Inferior parietal cortex (tissue), 1 donor: ENCODE measurements at regions not wholly inside any gene's neighbourhood (a gene's known extent, or its start where the extent isn't known, plus 50 kb on each side); places are given as distances from the start of the nearest gene placed in this dataset.
"Not testable (repeated sequence)": the region's sequence is repeated elsewhere in the genome, so short reads cannot be mapped to it uniquely, and the experiment has no call there.

Source experiments
- DNase-seq: peaks from one replicate; pipeline ENCODE4 v3.0.0-alpha.2; 2016; ENCODE audit errors: extremely low spot score

DNA sequence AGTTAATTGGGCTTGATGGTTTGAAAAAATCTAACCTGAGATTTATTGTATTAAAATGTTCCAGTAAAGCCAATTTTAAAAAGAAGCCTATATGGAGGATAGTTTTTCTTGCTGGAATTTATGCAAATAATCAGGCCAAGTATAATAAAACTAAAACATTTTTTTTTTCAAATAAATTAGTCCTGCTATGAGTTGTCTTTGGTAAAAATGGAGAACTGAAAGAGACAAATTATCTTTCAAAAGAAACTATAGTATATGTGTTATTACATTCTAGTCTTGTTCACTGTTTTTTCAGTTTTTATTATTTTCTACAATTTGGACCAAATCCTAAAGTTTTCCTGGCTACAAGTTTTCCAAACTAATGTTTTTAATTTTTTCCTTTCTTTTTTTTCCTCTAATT lies 468.9 kb downstream of the UQCRFS1 start:
- no peak for DNase-seq

DNA sequence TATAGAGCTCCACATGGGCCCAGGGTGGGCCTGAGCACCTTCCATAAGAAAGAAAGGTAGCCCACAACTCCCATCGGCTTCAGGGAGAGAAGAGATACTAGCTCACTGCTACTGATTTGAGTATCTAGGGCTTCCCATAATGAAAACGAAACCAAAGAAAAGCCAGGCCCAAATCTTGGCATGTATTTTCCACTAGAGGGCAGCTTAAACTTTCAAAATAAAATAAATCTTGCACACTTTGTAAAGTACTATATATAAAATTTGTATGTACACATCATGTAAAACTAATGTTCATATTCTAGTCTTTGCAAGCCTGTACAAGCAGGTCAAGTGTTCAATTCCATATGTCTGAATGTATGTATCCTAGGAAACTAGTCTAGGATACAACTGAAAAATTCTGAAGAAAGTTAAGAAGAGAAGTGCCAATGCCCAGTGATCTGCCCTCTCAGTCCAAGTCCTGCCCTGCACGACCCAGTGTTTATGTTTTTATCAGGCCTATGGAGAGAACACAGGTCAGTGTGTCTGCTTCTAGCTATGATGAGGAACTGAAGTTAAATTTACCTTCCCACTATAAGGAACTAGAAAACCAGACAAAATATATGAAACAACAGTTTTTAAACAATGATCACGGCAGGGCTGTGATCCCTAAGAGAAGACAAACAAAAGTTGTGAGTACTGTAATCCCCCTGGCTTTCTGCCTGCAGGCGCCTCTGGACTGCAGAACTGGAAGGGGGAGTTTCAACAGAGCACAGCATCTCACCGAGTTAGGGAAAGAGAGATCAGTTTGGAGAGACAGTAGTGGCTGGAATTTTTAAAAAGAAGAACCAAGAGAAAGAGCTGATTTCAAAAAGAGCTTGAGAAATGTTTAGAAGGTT lies 475.7 kb downstream of the UQCRFS1 start:
- peak; percentile 78 for DNase-seq

DNA sequence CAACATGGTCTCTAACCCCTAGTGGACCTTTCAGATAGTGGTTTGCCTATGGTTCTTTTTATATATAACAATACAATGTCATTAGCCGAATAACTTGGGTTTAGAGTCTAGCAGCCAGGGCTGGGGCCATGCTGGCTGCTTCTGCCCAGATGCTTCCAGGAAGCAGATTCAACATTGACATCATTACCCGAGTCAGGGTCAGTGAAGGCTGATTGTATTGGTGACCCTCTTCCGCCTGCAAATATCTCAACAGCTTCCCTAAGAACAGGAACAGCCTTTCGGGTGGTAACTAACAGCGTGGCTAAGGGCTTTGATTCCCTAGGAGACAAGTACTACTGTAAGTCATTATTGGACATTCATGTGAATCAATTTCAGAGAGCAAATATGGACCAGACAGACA lies 476.4 kb downstream of the UQCRFS1 start:
- DNase-seq: no peak

DNA sequence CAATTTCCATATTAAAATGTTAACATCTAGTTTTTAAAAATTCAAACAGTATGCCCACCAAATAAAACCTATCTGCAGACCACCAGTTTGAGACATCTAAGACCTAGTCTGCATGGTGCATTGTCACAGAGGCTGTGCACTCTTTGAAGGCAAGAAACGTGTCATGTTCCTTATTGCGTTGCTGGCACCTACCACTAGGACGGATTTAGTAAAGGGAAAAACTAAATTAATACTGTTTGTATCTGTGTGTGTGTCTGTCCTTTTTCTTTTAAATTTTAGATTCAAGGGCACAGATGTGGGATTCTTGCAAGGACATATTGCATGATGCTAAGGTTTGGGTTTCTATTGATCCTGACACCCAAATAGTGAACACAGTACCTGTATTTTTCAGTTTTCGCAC lies 481.4 kb downstream of the UQCRFS1 start:
- no peak for DNase-seq

DNA sequence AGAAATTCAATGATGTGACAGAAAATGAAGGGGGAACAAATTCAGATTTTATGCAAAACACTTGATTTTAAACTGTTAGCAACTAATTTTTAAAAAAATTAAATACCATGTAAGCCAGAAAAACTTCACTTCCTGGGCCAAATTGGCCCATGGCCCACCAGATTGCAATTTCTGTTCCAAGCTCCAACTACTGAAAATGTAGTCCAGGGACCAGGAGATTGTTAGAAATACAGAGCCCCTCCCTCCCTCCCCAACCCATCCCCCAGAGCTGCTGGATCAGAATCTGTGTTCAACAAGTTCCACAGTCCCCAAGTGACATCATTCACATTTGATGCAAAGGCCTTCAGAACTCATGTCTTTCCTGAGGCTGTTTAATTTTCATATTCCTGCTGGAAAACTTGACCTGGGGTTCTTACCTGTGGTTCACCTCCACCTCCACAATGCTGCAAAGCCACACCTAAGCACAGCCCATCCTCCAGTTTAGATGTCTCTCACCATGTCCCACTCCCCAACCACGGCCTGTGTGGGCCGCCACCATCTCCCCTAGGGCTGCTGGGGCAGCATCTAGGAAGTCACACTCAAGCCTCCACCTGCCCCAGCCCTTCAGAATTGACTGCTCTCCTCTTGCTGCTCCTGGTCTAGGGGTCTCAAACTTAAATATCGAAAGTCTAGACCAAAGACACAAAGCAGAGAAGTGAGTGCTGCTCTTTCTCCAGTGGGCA lies 482.0 kb downstream of the UQCRFS1 start:
- no peak for DNase-seq

DNA sequence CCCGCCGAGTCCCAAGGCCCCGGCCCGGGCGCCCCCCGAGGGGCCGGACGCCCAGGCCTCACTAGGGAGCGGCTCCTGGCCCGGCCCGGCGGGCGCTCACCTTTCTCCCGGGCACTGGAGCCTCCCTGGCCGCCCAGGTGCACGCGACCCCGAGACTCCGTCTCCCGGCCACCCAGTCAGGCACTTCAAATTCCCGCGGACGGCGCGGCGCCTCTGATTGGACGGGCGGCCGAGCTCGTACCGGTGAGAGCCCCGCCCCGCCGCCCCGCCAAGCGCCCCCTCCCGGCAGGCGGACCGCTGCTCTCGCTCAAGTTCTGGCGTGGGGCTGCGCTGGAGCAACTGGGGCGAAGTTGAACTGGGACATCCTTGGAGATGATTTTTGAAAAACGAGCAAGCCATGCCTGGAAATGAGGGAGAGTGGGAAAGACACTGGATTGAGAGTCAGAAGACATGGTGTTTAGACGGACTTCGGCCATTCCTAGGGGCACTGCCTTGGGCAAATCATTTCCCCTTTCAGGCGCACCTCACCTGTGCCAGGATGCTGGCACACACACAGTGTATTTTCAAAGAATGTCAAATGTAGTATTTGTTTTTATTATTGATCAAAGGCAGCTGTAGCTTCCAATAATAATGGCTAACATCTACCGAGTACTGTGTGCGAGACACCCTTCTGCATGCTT lies 485.3 kb downstream of the UQCRFS1 start:
- no peak for DNase-seq

DNA sequence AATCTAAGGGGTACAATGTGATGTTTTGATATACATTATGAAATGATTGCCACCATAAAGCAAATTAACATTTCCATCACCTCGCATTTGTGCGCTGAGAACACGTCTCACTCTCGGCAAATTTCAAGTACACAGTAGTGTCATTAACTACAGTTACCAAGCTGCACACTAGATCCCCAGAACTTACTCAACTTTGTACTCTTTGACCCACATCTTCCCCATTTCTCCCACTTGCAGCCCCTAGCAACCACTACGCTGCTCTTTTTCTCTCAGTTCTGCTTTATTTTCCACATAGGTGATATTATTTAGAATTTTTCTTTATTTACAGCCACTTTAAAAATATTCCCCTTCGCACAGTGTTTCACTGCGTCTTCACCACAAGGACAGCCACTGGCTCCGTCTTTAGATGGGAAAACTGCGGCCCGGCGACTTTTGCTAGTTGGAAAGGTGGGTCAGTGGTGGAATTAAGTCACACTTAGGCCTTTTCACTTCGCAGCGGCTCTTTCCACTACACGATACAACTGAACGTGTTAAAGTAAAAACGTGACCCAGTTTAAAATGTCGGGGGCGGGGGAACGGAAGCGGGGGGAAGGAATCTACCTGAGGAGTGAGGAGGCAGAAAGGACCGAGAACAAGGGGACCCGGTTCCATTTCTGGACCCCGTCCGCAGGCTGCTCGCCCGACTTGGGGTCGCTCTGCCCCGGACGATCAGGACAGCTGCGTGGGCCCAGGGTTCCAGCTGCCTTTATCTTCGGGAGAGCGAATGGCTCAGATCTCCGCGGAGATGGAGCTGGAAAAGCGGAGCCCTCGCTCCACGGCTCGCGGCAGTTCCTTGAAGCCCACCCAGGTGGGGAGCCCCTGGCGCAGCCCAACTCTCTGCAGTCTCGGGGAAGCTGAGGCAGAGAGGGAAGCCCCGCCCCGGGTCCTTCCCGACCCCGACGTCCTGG lies 486.1 kb downstream of the UQCRFS1 start:
- DNase-seq: no peak

DNA sequence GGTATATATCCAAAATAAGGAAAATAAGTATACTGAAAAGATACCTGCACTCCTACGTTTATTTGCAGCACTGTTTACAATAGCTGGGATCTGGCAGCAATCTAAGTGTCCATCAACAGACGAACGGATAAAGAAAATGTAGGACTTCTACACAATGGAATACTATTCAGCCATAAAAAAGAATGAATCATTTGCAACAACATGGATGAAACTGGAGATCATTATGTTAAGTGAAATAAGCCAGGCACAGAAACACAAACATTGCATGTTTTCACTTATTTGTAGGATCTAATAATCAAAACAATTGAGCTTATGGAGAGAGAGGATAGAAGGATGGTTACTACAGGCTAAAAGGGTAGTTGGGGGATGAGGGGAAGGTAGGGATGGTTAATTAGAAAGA lies 494.0 kb downstream of the UQCRFS1 start:
- no peak for DNase-seq

DNA sequence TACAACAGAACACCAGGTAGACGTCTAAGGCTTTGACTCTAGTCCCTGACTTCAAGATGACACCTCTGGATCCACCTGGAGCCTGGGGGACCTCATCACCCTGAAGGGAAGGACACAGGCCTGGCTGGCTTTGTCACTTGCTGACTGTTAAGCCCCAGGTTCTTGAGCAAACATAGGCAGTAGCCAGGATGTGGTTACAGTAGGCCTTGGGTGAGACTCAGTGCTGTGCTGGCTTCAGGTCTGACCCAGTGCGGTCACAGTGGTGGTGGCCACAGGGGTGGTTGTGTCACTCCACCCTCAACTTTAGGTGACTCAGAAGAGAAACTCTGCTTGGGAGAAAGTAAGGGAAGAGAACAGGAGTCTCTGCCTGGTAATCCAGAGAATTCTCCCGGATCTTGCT lies 497.8 kb downstream of the UQCRFS1 start:
- no peak for DNase-seq

DNA sequence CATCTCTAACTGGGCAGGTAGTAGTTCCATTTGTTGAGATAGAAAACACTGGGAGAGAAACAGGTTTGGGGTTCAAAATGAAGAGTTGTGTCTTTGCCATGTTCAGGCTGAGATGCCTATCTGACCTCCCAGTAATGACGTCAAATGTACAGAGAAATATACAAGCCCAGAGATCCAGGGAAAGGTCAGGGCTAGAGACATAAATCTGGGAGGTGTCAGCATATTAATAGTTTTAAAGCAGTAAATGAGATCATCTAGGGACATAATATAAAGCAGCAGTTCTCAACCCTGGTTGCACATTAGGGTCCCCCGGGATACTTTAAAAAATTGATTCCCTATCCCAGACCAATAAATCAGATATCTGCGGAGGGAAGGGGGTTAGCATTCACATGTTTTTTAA lies 501.5 kb downstream of the UQCRFS1 start:
- no peak for DNase-seq

DNA sequence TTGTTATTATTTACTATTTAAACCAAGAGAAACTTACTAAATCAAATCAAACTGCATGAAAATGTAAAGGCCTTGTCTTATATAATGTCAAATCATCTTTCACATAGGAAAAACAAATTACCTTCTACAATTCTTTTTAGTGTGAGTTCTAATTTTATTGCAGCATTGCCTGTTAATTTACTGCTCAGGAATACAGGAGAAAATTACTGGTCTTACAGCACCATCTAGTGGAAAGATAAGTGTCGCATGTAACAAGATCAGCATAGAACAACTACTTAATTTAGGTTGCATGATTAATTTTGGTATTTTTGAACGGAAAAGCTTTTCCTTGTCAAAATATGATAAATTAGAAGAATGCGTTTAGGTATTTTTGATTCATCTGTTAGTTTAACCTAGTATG lies 502.7 kb downstream of the UQCRFS1 start:
- peak; percentile 88 for DNase-seq

DNA sequence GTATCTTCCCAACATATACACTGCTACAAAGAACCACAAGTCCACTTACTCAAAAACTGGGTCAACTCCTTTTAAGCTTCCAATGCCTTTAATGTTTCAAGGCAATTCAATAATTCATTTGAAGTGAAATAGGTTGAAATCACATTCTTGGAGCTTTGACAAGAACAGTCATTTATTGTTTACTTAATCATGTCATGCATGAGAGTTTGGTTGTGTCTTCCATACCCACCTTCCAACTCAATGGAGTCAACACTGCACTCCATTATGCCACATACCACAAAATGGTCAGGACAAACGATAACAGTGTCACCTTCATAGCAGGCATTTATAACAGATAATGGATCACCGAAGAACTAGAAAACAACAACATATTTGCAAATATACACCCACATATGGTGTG lies 506.3 kb downstream of the UQCRFS1 start:
- DNase-seq: no peak

DNA sequence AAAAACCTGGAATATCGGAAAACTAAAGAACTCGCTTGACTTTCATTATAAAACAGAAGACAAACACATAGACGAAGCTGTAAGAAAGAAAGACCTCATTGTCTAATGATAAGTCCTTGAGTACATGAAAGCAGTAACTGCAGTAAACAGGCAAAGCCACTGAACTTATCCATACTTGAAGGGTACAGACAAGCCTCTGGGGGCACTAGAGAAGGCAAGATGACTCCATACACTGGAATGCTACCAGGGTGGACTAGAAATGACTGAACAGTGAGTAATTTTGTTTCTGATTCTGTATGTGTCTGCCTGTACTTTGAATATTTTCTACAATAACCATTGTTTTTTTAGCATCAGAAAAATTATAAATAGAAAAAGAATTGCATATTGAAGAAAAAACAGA lies 507.9 kb downstream of the UQCRFS1 start:
- DNase-seq: no peak

DNA sequence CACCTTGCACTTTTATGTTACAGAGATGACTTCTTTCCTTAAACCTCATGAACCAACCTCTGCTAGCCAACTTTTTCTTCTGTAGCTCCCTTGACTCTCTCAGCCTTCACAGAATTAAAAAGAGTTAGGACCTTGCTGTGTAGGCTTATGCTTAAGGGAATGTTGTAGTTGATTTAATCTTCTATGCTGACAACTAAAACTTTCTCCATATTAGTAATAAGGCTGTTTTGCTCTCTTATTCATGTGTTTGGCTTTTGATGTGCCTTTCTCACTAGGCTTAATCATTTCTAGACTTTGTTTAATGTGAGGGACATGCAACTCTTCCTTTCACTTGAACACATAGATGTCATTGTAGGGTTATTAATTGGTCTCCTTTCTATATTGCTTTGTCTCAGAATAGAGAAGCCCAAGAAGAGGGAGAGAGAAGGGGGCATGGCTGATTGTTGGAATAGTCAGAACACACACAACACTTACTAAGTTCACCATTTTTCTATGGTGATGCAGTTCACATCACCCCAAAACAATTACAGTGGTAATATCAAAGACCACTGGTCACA lies 509.5 kb downstream of the UQCRFS1 start:
- no peak for DNase-seq

DNA sequence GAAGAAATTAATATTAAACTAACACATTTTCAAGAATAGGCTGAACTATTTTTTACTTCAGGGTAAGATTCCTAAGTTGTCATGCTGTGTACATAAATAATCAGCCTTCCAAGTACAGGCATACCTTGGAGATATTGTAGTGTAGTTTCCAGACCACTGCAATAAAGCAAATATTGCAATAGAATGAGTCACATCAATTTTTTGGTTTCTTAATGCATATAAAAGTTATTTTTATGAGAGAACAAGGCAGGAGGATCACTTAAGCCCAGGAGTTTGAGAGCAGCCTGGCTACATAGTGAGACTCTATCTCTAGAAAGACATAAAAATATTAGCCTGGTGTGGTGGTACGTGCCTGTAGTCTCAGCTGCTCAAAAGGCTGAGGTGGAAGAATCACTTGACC lies 511.5 kb downstream of the UQCRFS1 start:
- no peak for DNase-seq

DNA sequence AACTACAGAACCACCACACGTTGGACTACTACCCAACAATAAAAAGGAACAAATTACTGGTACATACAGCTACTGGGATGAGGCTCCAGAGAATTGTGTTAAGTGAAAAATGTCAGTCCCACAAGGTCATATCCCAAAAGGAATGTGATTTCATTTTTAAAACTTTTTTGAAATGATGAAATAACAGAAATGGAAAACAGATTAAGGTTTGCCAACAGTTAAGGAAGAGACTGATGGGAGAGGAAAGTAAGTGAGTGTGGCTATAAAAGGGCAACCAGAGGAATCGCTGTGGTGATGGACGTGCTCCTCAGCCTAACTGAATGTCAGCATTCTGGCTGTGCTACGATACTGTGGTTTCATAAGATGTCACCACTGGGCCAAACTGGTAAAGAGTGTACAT lies 512.8 kb downstream of the UQCRFS1 start:
- no peak for DNase-seq

DNA sequence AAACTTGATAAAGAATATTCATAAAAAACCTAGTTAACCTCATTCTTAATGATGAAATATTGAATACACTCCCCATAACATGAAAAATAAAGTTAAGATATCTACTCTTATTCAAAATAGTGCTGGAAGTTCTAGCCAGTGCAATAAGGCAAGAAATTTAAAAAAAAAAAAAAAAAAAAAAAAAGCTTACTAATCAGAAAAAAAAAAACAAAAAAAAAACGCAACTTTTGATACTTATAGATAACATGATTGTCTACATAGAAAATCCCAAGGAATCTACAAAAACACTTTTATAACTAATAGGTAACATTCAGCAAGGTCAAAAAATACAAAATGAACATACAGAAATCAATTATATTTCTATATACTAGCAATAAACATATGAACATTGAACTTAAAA lies 515.6 kb downstream of the UQCRFS1 start:
- DNase-seq: no peak

DNA sequence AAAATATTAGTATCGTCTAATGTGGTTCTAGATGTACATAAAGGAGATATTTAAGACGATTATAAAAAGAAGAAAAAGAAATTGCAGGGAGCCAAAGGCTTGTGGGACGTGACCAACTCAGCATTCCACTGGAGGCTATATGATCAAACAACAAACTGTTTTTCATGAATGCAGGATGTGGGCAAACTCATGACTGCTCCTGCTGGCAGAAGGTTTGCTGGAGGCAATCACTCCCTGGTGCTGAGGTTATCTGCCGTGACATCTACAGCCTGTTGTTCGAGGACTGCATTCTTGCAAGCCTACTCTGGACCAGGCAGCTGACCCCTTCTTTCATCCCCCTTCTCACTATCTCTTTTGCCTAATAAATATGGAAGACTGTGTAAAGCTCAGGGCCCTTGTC lies 518.1 kb downstream of the UQCRFS1 start:
- DNase-seq: no peak

DNA sequence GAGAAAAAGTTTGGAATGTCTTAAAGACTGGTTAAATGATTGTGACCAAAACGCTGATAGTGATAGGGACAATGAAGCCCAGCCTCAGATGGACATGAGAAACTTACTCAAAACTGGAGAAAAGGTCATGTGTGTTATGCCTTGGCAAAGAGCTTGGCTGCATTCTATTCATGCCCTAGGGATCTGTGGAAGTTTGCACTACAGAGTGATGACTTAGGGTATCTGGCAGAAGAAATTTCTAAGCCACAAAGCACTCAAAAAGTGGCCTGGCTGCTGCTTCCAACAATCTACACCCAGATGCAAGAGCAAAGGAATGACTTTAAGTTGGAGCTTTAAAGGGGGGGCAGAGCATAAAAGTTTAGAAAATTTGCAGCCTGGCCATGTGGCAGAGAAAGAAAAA lies 521.3 kb downstream of the UQCRFS1 start:
- DNase-seq: no peak

DNA sequence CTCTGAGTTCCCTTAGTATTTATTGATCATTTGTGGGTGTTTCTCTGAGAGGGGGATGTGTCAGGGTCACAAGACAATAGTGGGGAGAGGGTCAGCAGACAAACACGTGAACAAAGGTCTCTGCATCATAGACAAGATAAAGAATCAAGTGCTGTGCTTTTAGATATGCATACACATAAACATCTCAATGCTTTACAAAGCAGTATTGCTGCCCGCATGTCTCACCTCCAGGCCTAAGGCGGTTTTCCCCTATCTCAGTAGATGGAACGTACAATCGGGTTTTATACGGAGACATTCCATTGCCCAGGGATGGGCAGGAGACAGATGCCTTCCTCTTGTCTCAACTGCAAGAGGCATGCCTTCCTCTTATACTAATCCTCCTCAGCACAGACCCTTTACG lies 523.5 kb downstream of the UQCRFS1 start:
- not testable (repeated sequence) for DNase-seq

DNA sequence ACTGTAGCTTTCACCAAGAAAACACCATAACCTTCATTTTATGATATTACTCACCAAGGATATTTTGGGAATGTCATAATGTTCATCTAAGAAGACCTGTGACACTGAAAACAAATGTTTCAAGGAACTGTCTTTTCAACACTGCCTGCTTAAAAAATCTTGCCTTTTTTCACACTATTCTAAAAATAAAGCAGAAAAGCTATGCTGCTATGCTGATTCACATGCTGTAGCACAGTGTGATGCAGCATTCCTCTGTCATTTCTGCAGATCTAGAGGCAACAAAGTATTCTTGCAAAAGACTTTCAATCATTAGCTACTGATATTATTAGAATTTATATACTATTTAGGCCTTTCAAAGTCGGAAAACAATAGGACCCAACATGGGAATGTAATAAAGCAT lies 525.7 kb downstream of the UQCRFS1 start:
- DNase-seq: peak; percentile 49
